Neural cell (in vitro differentiated cells): ENCODE measurements at regions not wholly inside any gene's neighbourhood (a gene's known extent, or its start where the extent isn't known, plus 50 kb on each side); places are given as distances from the start of the nearest gene placed in this dataset.

ENCODE experiments used
- EZH2 ChIP-seq: fragments of 200-600, 300-800 bp; shearing (Covaris generic), sonication (generic); IDR thresholded peaks from 2 replicates; pipeline ENCODE4 v1.6.1; 2014; ENCODE audit warnings: antibody characterized with exemption, low read length, borderline replicate concordance, mild to moderate bottlenecking; ENCODE audit not compliant: insufficient read depth, poor library complexity, severe bottlenecking
- TF ChIP-seq, protein P1 (sequence below): fragments of 450-650 bp; IDR thresholded peaks from 2 replicates; pipeline ENCODE4 v1.5.1; 2014; ENCODE audit warnings: antibody characterized with exemption, mild to moderate bottlenecking, moderate library complexity; ENCODE audit not compliant: poor library complexity, severe bottlenecking

DNA sequence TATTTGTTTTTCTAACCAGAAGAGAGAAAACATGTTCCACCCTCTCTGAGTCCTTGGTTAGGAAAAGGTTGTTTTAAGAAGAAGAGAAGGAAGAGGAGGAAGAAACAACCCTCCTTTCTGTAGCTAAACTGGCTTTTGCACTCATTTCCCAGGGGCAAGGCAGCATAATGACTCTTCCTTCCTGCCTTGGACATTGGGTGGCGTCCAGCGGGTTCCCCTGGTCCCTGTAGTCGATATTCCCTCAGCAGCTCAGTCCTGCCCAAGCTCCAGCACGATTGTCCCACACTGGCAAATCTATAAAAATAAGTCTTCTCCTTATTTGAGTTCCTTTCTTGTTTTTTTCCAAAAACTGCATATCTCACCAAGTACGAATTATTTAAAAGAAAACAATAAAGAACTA, 81.2 kb downstream of the TEX35 start:
- no peak for TF ChIP-seq EZH2
- TF ChIP-seq, protein P1, sequence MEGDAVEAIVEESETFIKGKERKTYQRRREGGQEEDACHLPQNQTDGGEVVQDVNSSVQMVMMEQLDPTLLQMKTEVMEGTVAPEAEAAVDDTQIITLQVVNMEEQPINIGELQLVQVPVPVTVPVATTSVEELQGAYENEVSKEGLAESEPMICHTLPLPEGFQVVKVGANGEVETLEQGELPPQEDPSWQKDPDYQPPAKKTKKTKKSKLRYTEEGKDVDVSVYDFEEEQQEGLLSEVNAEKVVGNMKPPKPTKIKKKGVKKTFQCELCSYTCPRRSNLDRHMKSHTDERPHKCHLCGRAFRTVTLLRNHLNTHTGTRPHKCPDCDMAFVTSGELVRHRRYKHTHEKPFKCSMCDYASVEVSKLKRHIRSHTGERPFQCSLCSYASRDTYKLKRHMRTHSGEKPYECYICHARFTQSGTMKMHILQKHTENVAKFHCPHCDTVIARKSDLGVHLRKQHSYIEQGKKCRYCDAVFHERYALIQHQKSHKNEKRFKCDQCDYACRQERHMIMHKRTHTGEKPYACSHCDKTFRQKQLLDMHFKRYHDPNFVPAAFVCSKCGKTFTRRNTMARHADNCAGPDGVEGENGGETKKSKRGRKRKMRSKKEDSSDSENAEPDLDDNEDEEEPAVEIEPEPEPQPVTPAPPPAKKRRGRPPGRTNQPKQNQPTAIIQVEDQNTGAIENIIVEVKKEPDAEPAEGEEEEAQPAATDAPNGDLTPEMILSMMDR, result no peak
